Keratinocyte (primary cell): ENCODE measurements at regions not wholly inside any gene's neighbourhood (a gene's known extent, or its start where the extent isn't known, plus 50 kb on each side); places are given as distances from the start of the nearest gene placed in this dataset.

Source experiments
- DNase-seq: peaks from one replicate; pipeline ENCODE4 v3.0.0-alpha.2; 2011; ENCODE audit warnings: low read depth, missing footprints, low spot score
- FAIRE-seq: peaks from 2 replicates; lab custom pipeline; 2011; peaks lifted over from hg19 to GRCh38; lab: Jason Lieb, UNC
- H2AFZ ChIP-seq: 2 replicates; pipeline ENCODE4 v1.6.0; 2012; ENCODE audit warnings: low read length, control low read depth, inconsistent platforms; ENCODE audit not compliant: control insufficient read depth
- H3K27ac ChIP-seq: 2 replicates; pipeline ENCODE4 v1.5.1; 2011; ENCODE audit warnings: low read length; ENCODE audit not compliant: control insufficient read depth, insufficient read depth
- H3K27me3 ChIP-seq: 3 replicates; pipeline ENCODE4 v1.6.0; 2011; ENCODE audit warnings: low read length; ENCODE audit not compliant: control insufficient read depth, insufficient read depth; ENCODE audit errors: extremely low read depth
- H3K36me3 ChIP-seq, 2 experiments: 2 replicates in 1 of 2; 3 replicates in 1 of 2; pipeline ENCODE4 v1.5.1; 2011; ENCODE audit warnings: low read length in 2 of 2, mild to moderate bottlenecking in 1 of 2; ENCODE audit not compliant: control insufficient read depth in 2 of 2, insufficient read depth in 2 of 2; ENCODE audit errors: extremely low read depth in 1 of 2
- H3K4me1 ChIP-seq: 3 replicates; pipeline ENCODE4 v1.5.1; 2011; ENCODE audit warnings: low read length; ENCODE audit not compliant: control insufficient read depth, insufficient read depth; ENCODE audit errors: extremely low read depth
- H3K4me2 ChIP-seq: 3 replicates; pipeline ENCODE4 v1.6.0; 2011; ENCODE audit warnings: low read depth, low read length; ENCODE audit not compliant: control insufficient read depth, insufficient read depth; ENCODE audit errors: extremely low read depth
- H3K4me3 ChIP-seq, 3 experiments: fragments of 200-600 bp in 1 of 3; sonication (generic) in 1 of 3; 2 replicates in 2 of 3; 3 replicates in 1 of 3; pipeline ENCODE4 v1.5.1; 2011 to 2016; ENCODE audit warnings: low read length in 3 of 3, mild to moderate bottlenecking in 3 of 3, control low read depth in 2 of 3, inconsistent platforms in 1 of 3, low read depth in 1 of 3, mixed read lengths in 1 of 3, mixed run types in 1 of 3, moderate library complexity in 1 of 3; ENCODE audit not compliant: control insufficient read depth in 2 of 3, insufficient read depth in 2 of 3; ENCODE audit errors: extremely low read depth in 1 of 3
- H3K79me2 ChIP-seq: 2 replicates; pipeline ENCODE4 v1.6.0; 2012; ENCODE audit warnings: low read length; ENCODE audit not compliant: control insufficient read depth, insufficient read depth
- H3K9ac ChIP-seq: 3 replicates; pipeline ENCODE4 v1.6.0; 2011; ENCODE audit warnings: low read length; ENCODE audit not compliant: control insufficient read depth, insufficient read depth; ENCODE audit errors: extremely low read depth
- H3K9me1 ChIP-seq: 3 replicates; pipeline ENCODE4 v1.6.0; 2011; ENCODE audit warnings: low read length; ENCODE audit not compliant: control insufficient read depth, insufficient read depth; ENCODE audit errors: extremely low read depth
- H3K9me3 ChIP-seq: 2 replicates; pipeline ENCODE4 v1.5.1; 2012; ENCODE audit warnings: low read depth, low read length; ENCODE audit not compliant: control insufficient read depth
- H4K20me1 ChIP-seq: 3 replicates; pipeline ENCODE4 v1.6.0; 2011; ENCODE audit warnings: low read length; ENCODE audit not compliant: control insufficient read depth, insufficient read depth; ENCODE audit errors: extremely low read depth
- EZH2 ChIP-seq: IDR thresholded peaks from one replicate; pipeline ENCODE4 v1.6.1; 2012; ENCODE audit warnings: inconsistent platforms, mild to moderate bottlenecking, low read length, moderate library complexity
- dilution Hi-C: fragments of 300-500 bp; cut with MboI; formaldehyde crosslinking; loops from one replicate; pipeline ENCODE4 v1.7.0; 2020; ENCODE audit warnings: low sequenced_read_pairs; ENCODE audit not compliant: extremely low pct_ligation_motif_present
- TF ChIP-seq, protein P1 (sequence below), 3 experiments: IDR thresholded peaks in 1 of 3; conservative IDR thresholded peaks in 1 of 3; optimal IDR thresholded peaks in 1 of 3; 2 replicates in 2 of 3; 3 replicates in 1 of 3; pipeline versions ENCODE3 to v1.5.1; 2011; ENCODE audit warnings: low read length in 3 of 3, mild to moderate bottlenecking in 3 of 3, moderate library complexity in 2 of 3, control low read depth in 1 of 3, inconsistent platforms in 1 of 3; ENCODE audit not compliant: insufficient read depth in 2 of 3; ENCODE audit errors: extremely low read depth in 1 of 3

DNA sequence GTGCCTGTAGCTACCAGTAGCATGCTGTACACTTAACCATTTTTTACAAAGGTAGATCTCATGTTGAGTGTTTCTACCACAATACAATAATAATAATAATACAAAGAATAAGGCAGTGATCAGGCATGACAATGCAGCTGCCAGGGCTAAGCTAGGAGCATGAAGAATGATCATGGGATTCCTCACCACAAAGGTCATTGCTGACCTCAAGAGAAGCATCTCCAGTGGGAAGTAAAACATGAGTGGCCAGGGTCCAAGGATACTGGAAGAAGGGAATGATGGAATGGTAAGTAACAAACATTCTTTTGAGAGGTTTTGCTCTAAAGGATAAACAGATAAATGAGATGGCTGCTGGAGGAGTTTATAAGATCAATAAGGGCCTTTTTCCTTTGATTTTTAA is 591.1 kb downstream of the TNS3 start:
- dilution Hi-C loops = no loop called here

DNA sequence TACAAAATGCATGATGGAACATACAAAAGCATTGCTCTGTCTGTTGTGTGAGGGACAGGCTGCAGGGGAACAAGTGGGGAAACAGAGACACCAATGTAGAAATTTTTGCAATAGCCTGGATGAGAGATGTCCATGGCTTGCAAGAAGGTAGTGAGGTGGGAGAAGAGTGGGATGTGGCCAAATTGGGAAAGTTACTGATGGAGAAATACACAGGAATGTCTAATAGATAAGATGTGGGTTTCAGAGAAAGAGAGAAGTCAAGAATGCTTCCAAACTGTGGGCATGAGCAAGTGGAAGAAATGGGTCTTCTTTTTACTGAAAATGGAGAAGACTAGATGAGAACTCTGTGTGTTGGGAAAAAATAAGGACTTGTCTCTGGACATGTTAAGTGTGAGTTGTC is 592.7 kb downstream of the TNS3 start:
- dilution Hi-C loops = no loop called here
- FAIRE-seq = no peak

More for the DNA sequence above, 591.1 kb downstream of the TNS3 start:
- H3K4me3 ChIP-seq = no peak overlapping the region
- H3K4me2 ChIP-seq = no peak overlapping the region
- H3K9ac ChIP-seq = no peak overlapping the region
- H3K27ac ChIP-seq = no peak overlapping the region
- H2AFZ ChIP-seq = no peak overlapping the region
- no peaks in the 10 kb centered on the region for H3K27me3 ChIP-seq
- no peaks in the 10 kb centered on the region for H3K9me3 ChIP-seq
- no peaks in the 10 kb centered on the region for H3K79me2 ChIP-seq
- no peaks in the 10 kb centered on the region for H4K20me1 ChIP-seq
- TF ChIP-seq, protein P1, sequence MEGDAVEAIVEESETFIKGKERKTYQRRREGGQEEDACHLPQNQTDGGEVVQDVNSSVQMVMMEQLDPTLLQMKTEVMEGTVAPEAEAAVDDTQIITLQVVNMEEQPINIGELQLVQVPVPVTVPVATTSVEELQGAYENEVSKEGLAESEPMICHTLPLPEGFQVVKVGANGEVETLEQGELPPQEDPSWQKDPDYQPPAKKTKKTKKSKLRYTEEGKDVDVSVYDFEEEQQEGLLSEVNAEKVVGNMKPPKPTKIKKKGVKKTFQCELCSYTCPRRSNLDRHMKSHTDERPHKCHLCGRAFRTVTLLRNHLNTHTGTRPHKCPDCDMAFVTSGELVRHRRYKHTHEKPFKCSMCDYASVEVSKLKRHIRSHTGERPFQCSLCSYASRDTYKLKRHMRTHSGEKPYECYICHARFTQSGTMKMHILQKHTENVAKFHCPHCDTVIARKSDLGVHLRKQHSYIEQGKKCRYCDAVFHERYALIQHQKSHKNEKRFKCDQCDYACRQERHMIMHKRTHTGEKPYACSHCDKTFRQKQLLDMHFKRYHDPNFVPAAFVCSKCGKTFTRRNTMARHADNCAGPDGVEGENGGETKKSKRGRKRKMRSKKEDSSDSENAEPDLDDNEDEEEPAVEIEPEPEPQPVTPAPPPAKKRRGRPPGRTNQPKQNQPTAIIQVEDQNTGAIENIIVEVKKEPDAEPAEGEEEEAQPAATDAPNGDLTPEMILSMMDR (optimal IDR thresholded peaks at IDR 0.05 in 1 of 3, IDR thresholded peaks at IDR 0.05 in 1 of 3, conservative IDR thresholded peaks at IDR 0.05 in 1 of 3; ENCODE audit: extremely low read depth in 1 of 3, insufficient read depth in 2 of 3, low read length in 3 of 3) = no peak
- TF ChIP-seq EZH2 = no peak
- FAIRE-seq (no peak), DNase-seq (no peak)
- H3K9me1 ChIP-seq = no peaks in the 10 kb centered on the region
- H3K4me1 ChIP-seq = peaks cover 11% of the 10 kb centered on the region
- H3K36me3 ChIP-seq = no peaks in the 10 kb centered on the region

More for the DNA sequence above, 592.7 kb downstream of the TNS3 start:
- Histone ChIP-seq H3K79me2 (no peaks in the 10 kb centered on the region), H3K9ac (no peak overlapping the region), H3K9me1 (no peaks in the 10 kb centered on the region), H3K27ac (no peak overlapping the region), H3K4me3 (no peak overlapping the region), H3K4me1 (peaks cover 11% of the 10 kb centered on the region), H3K9me3 (no peaks in the 10 kb centered on the region), H3K4me2 (no peak overlapping the region), H3K27me3 (no peaks in the 10 kb centered on the region), H4K20me1 (no peaks in the 10 kb centered on the region), H3K36me3 (no peaks in the 10 kb centered on the region), H2AFZ (no peak overlapping the region)
- no peak for DNase-seq
- TF ChIP-seq, protein P1 (optimal IDR thresholded peaks at IDR 0.05 in 1 of 3, IDR thresholded peaks at IDR 0.05 in 1 of 3, conservative IDR thresholded peaks at IDR 0.05 in 1 of 3; ENCODE audit: extremely low read depth in 1 of 3, insufficient read depth in 2 of 3, low read length in 3 of 3) = no peak
- no peak for TF ChIP-seq EZH2
